Ishikawa (cell line): ENCODE measurements at regions not wholly inside any gene's neighbourhood (a gene's known extent, or its start where the extent isn't known, plus 50 kb on each side); places are given as distances from the start of the nearest gene placed in this dataset.

Source experiments
- CEBPB ChIP-seq: IDR thresholded peaks from 2 replicates; pipeline ENCODE4 v1.6.1; 2012
- CREB1 ChIP-seq: IDR thresholded peaks from 2 replicates; pipeline ENCODE4 v1.6.1; 2012; ENCODE audit warnings: low read depth
- EGR1 ChIP-seq: IDR thresholded peaks from 2 replicates; pipeline ENCODE4 v1.6.1; 2012
- EP300 ChIP-seq: IDR thresholded peaks from 2 replicates; pipeline ENCODE4 v1.6.1; 2012; ENCODE audit warnings: borderline replicate concordance
- FOXM1 ChIP-seq: IDR thresholded peaks from 2 replicates; pipeline ENCODE4 v1.6.1; 2012; ENCODE audit warnings: low read depth, borderline replicate concordance
- MAX ChIP-seq: IDR thresholded peaks from 2 replicates; pipeline ENCODE4 v1.6.1; 2012
- RAD21 ChIP-seq: IDR thresholded peaks from 2 replicates; pipeline ENCODE4 v1.6.1; 2012; ENCODE audit warnings: low read depth
- REST ChIP-seq: IDR thresholded peaks from 2 replicates; pipeline ENCODE4 v1.6.1; 2012; ENCODE audit warnings: low read depth, mild to moderate bottlenecking
- TAF1 ChIP-seq: IDR thresholded peaks from 2 replicates; pipeline ENCODE4 v1.6.1; 2012; ENCODE audit warnings: low read depth, mild to moderate bottlenecking
- TCF12 ChIP-seq: IDR thresholded peaks from 2 replicates; pipeline ENCODE4 v1.6.1; 2012; ENCODE audit warnings: low read depth
- TEAD4 ChIP-seq: IDR thresholded peaks from 2 replicates; pipeline ENCODE4 v1.6.1; 2012
- USF1 ChIP-seq: IDR thresholded peaks from 2 replicates; pipeline ENCODE4 v1.6.1; 2012
- ZBTB7A ChIP-seq: IDR thresholded peaks from 2 replicates; pipeline ENCODE4 v1.6.1; 2012; ENCODE audit warnings: low read depth

- TF ChIP-seq CREB1 (no peak), TAF1 (no peak), TEAD4 (no peak), EP300 (no peak), USF1 (no peak), RAD21 (no peak), REST (no peak), EGR1 (no peak), FOXM1 (no peak), CEBPB (no peak), TCF12 (no peak), MAX (no peak), ZBTB7A (no peak)
These were observed 603.5 kb upstream of the NR3C2 start for GRCh38 chr4:149045731-149046130.
